ENCODE measurements at regions not wholly inside any gene's neighbourhood (a gene's known extent, or its start where the extent isn't known, plus 50 kb on each side); places are given as distances from the start of the nearest gene placed in this dataset.

- no peak for TF ChIP-seq POLR2A (IDR thresholded peaks at IDR 0.05)
- TF ChIP-seq CTCF (IDR thresholded peaks at IDR 0.05): no peak
Measured at GRCh38 chr20:56760610-56761009, 131.5 kb downstream of the TFAP2C start.
